SU-DHL-6 (cell line): ENCODE measurements at regions not wholly inside any gene's neighbourhood (a gene's known extent, or its start where the extent isn't known, plus 50 kb on each side); places are given as distances from the start of the nearest gene placed in this dataset.
"Not testable (repeated sequence)": the region's sequence is repeated elsewhere in the genome, so short reads cannot be mapped to it uniquely, and the experiment has no call there.

Experiments
- H2AFZ ChIP-seq: fragments of 200-600 bp; sonication (generic); 2 replicates; pipeline ENCODE4 v1.6.1; 2014; ENCODE audit warnings: low read depth, mild to moderate bottlenecking, moderate library complexity, mixed read lengths, antibody characterized with exemption, low read length; ENCODE audit not compliant: severe bottlenecking
- H3F3A ChIP-seq: fragments of 200-600 bp; shearing (Covaris generic); 2 replicates; pipeline ENCODE4 v1.6.0; 2016; ENCODE audit warnings: antibody characterized with exemption, mild to moderate bottlenecking; ENCODE audit not compliant: insufficient read depth
- H3K27ac ChIP-seq: fragments of 200-600 bp; sonication (generic); 2 replicates; pipeline ENCODE4 v1.5.1; 2016; ENCODE audit warnings: low read depth, mild to moderate bottlenecking, low read length, moderate library complexity, mixed read lengths
- H3K27me3 ChIP-seq: fragments of 200-600 bp; sonication (generic), shearing (Covaris generic); 2 replicates; pipeline ENCODE4 v1.6.0; 2014; ENCODE audit warnings: mild to moderate bottlenecking, low read length
- H3K36me3 ChIP-seq: fragments of 200-600 bp; sonication (generic); 2 replicates; pipeline ENCODE4 v1.6.1; 2014; ENCODE audit warnings: mild to moderate bottlenecking, low read length, mixed read lengths
- H3K4me2 ChIP-seq: fragments of 300-600, 200-600 bp; shearing (Covaris generic), sonication (generic); 2 replicates; pipeline ENCODE4 v1.6.0; 2014; ENCODE audit warnings: low read length, low read depth, mild to moderate bottlenecking; ENCODE audit not compliant: poor library complexity, severe bottlenecking
- H3K4me3 ChIP-seq: fragments of 200-600 bp; sonication (generic); 2 replicates; pipeline ENCODE4 v1.5.1; 2014; ENCODE audit warnings: antibody characterized with exemption, low read length, mild to moderate bottlenecking, mixed read lengths; ENCODE audit not compliant: insufficient read depth, poor library complexity, severe bottlenecking
- H3K79me2 ChIP-seq: fragments of 200-600 bp; sonication (generic); 2 replicates; pipeline ENCODE4 v1.6.1; 2014; ENCODE audit warnings: mild to moderate bottlenecking, low read length, moderate library complexity; ENCODE audit not compliant: insufficient read depth
- H3K9ac ChIP-seq: fragments of 200-600 bp; sonication (generic); 2 replicates; pipeline ENCODE4 v1.7.0; 2014; ENCODE audit warnings: mild to moderate bottlenecking, low read length
- H3K9me2 ChIP-seq: fragments of 200-600 bp; sonication (generic); replicated peaks from 2 replicates; pipeline ENCODE4 v1.6.1; 2014; ENCODE audit warnings: low read length; ENCODE audit not compliant: insufficient read depth
- H3K9me3 ChIP-seq: fragments of 200-600 bp; sonication (generic); 2 replicates; pipeline ENCODE4 v1.6.1; 2014; ENCODE audit warnings: low read length, mixed read lengths; ENCODE audit not compliant: insufficient read depth
- H4K20me1 ChIP-seq: fragments of 200-600 bp; sonication (generic); 2 replicates; pipeline ENCODE4 v1.6.1; 2014; ENCODE audit warnings: low read depth, mild to moderate bottlenecking, antibody characterized with exemption, low read length, moderate library complexity, mixed read lengths
- CTCF ChIP-seq: fragments of 200-600 bp; sonication (generic); IDR thresholded peaks from one replicate; pipeline ENCODE4 v1.5.1; 2017; ENCODE audit warnings: antibody characterized with exemption, mild to moderate bottlenecking, low read length, moderate library complexity; ENCODE audit not compliant: insufficient read depth, poor library complexity, severe bottlenecking
- EZH2phosphoT487 ChIP-seq: fragments of 200-600 bp; sonication (generic), shearing (Covaris generic); conservative IDR thresholded peaks from 2 replicates; pipeline ENCODE4 v1.6.1; 2018; ENCODE audit warnings: mild to moderate bottlenecking, antibody characterized with exemption, low read length, moderate library complexity, mixed read lengths

GRCh38 chr5:88033191-88033590 is 235.5 kb downstream of the TMEM161B start:
- Histone ChIP-seq H3K4me2 (no peak overlapping the region), H3K9me3 (no peaks in the 10 kb centered on the region), H3K27me3 (no peaks in the 10 kb centered on the region), H3F3A (no peaks in the 10 kb centered on the region), H3K4me3 (no peak overlapping the region), H3K36me3 (no peaks in the 10 kb centered on the region), H3K79me2 (no peaks in the 10 kb centered on the region), H3K27ac (no peak overlapping the region), H3K9ac (no peak overlapping the region), H4K20me1 (no peaks in the 10 kb centered on the region), H3K9me2 (no peaks in the 10 kb centered on the region), H2AFZ (no peak overlapping the region)
- TF ChIP-seq EZH2phosphoT487 (no peak), CTCF (no peak)

GRCh38 chr5:88029011-88029410 is 239.6 kb downstream of the TMEM161B start:
- no peaks in the 10 kb centered on the region for H3F3A ChIP-seq
- H4K20me1 ChIP-seq, result no peaks in the 10 kb centered on the region
- H3K9me3 ChIP-seq, result no peaks in the 10 kb centered on the region
- H3K79me2 ChIP-seq, result no peaks in the 10 kb centered on the region
- H2AFZ ChIP-seq, result no peak overlapping the region
- H3K36me3 ChIP-seq, result no peaks in the 10 kb centered on the region
- TF ChIP-seq CTCF (no peak), EZH2phosphoT487 (no peak)
- no peaks in the 10 kb centered on the region for H3K9me2 ChIP-seq
- no peak overlapping the region for H3K9ac ChIP-seq
- H3K27me3 ChIP-seq, result no peaks in the 10 kb centered on the region
- no peak overlapping the region for H3K4me2 ChIP-seq
- H3K4me3 ChIP-seq, result no peak overlapping the region
- no peak overlapping the region for H3K27ac ChIP-seq

- no peaks in the 10 kb centered on the region for H3K79me2 ChIP-seq
- H3K4me2 ChIP-seq, result no peak overlapping the region
- H4K20me1 ChIP-seq, result no peaks in the 10 kb centered on the region
- H3K27me3 ChIP-seq, result no peaks in the 10 kb centered on the region
- H3K9me3 ChIP-seq, result no peaks in the 10 kb centered on the region
- H3K9me2 ChIP-seq, result no peaks in the 10 kb centered on the region
- no peak overlapping the region for H3K4me3 ChIP-seq
- no peak overlapping the region for H3K27ac ChIP-seq
- H3K36me3 ChIP-seq, result no peaks in the 10 kb centered on the region
- no peak overlapping the region for H3K9ac ChIP-seq
- TF ChIP-seq CTCF, result no peak
- no peak for TF ChIP-seq EZH2phosphoT487
- no peaks in the 10 kb centered on the region for H3F3A ChIP-seq
- H2AFZ ChIP-seq, result no peak overlapping the region
These were observed 247.5 kb downstream of the TMEM161B start for GRCh38 chr5:88021141-88021540.

GRCh38 chr5:88014984-88015383 is 253.7 kb downstream of the TMEM161B start:
- not testable (repeated sequence) for H3K36me3 ChIP-seq, H3K27ac ChIP-seq, H3K79me2 ChIP-seq, H3K9me2 ChIP-seq, H3K9ac ChIP-seq, H4K20me1 ChIP-seq, H3K27me3 ChIP-seq, H3K4me2 ChIP-seq, H2AFZ ChIP-seq, H3K9me3 ChIP-seq, H3F3A ChIP-seq, H3K4me3 ChIP-seq
